Endothelial cell of umbilical vein (primary cell): ENCODE measurements at regions not wholly inside any gene's neighbourhood (a gene's known extent, or its start where the extent isn't known, plus 50 kb on each side); places are given as distances from the start of the nearest gene placed in this dataset.

Experiments
- BruUV-seq: library from RNA; stranded (reverse); fragments of 400-500 nt; replicated peaks from 2 replicates; lab custom pipeline; 2021; lab: Mats Ljungman, UMichigan
- CTCF ChIA-PET: fragments of 300-600, 350-600 bp; sonication (Branson Sonifier 250); formaldehyde crosslinking; loops from one replicate; lab custom pipeline; 2021; ENCODE audit warnings: antibody characterized with exemption, inconsistent platforms; lab: Charles Lee
- POLR2A ChIA-PET: fragments of 300-600, 350-600 bp; sonication (Branson Sonifier 250); formaldehyde crosslinking; loops from one replicate; lab custom pipeline; 2021; ENCODE audit warnings: antibody characterized with exemption, inconsistent platforms; lab: Charles Lee
- DNase-seq: peaks from one replicate; pipeline ENCODE4 v3.0.0-alpha.2; 2011; ENCODE audit warnings: low read depth, low spot score
- FAIRE-seq: peaks from 2 replicates; lab custom pipeline; 2011; peaks lifted over from hg19 to GRCh38; lab: Jason Lieb, UNC
- H2AFZ ChIP-seq: 2 replicates; pipeline ENCODE4 v1.6.0; 2012; ENCODE audit warnings: low read depth, low read length, control low read depth, inconsistent platforms
- H3K27ac ChIP-seq: 2 replicates; pipeline ENCODE4 v1.5.1; 2011; ENCODE audit warnings: low read depth, mild to moderate bottlenecking, control low read depth, low read length, moderate library complexity; ENCODE audit not compliant: insufficient read depth
- H3K27me3 ChIP-seq, 2 experiments: 2 replicates each; pipeline versions ENCODE4 v1.6.0 to v1.6.1; 2011; ENCODE audit warnings: low read length in 2 of 2, mixed read lengths in 1 of 2; ENCODE audit not compliant: control insufficient read depth in 2 of 2, insufficient read depth in 2 of 2
- H3K36me3 ChIP-seq, 2 experiments: 2 replicates in 1 of 2; 3 replicates in 1 of 2; pipeline ENCODE4 v1.5.1; 2011; ENCODE audit warnings: low read length in 2 of 2, mild to moderate bottlenecking in 1 of 2, moderate library complexity in 1 of 2; ENCODE audit not compliant: control insufficient read depth in 2 of 2, insufficient read depth in 2 of 2; ENCODE audit errors: extremely low read depth in 1 of 2
- H3K4me1 ChIP-seq: 3 replicates; pipeline ENCODE4 v1.5.1; 2011; ENCODE audit warnings: mild to moderate bottlenecking, low read length; ENCODE audit not compliant: control insufficient read depth, insufficient read depth; ENCODE audit errors: extremely low read depth
- H3K4me2 ChIP-seq: 2 replicates; pipeline ENCODE4 v1.6.1; 2011; ENCODE audit warnings: low read length, control low read depth, mixed read lengths; ENCODE audit not compliant: insufficient read depth
- H3K4me3 ChIP-seq, 3 experiments: fragments of 200-600 bp in 1 of 3; sonication (generic), shearing (Covaris generic) in 1 of 3; replicated peaks in 1 of 3; 2 replicates each; pipeline ENCODE4 v1.5.1; 2011 to 2016; ENCODE audit warnings: control low read depth in 3 of 3, low read length in 3 of 3, mild to moderate bottlenecking in 2 of 3, inconsistent platforms in 1 of 3, low read depth in 1 of 3, moderate library complexity in 1 of 3; ENCODE audit not compliant: insufficient read depth in 1 of 3
- H3K79me2 ChIP-seq: 2 replicates; pipeline ENCODE4 v1.6.0; 2012; ENCODE audit warnings: low read length, inconsistent platforms; ENCODE audit not compliant: control insufficient read depth, insufficient read depth
- H3K9ac ChIP-seq: replicated peaks from 2 replicates; pipeline ENCODE3; 2011; ENCODE audit warnings: low read length, control low read depth; ENCODE audit not compliant: insufficient read depth; ENCODE audit errors: extremely low read depth
- H3K9me1 ChIP-seq: replicated peaks from 3 replicates; pipeline ENCODE4 v1.6.0; 2011; ENCODE audit warnings: mild to moderate bottlenecking, low read length; ENCODE audit not compliant: control insufficient read depth, insufficient read depth; ENCODE audit errors: extremely low read depth
- H3K9me3 ChIP-seq: replicated peaks from 2 replicates; pipeline ENCODE4 v1.5.1; 2012; ENCODE audit warnings: low read length, inconsistent platforms; ENCODE audit not compliant: control insufficient read depth, insufficient read depth
- H4K20me1 ChIP-seq: replicated peaks from 2 replicates; pipeline ENCODE3; 2011; ENCODE audit warnings: mild to moderate bottlenecking, low read length; ENCODE audit not compliant: control insufficient read depth, insufficient read depth; ENCODE audit errors: extremely low read depth
- CTCF ChIP-seq, 2 donors: IDR thresholded peaks; 1 replicate in 1 of 2; 2 replicates in 1 of 2; pipeline ENCODE4 v1.5.1; 2011; ENCODE audit warnings: low read length in 2 of 2, mild to moderate bottlenecking in 2 of 2, moderate library complexity in 2 of 2, control low read depth in 1 of 2, inconsistent platforms in 1 of 2, low read depth in 1 of 2; ENCODE audit not compliant: insufficient read depth in 1 of 2; ENCODE audit errors: extremely low read depth in 1 of 2
- EZH2 ChIP-seq: IDR thresholded peaks from 2 replicates; pipeline ENCODE4 v1.6.1; 2012; ENCODE audit warnings: borderline replicate concordance, low read depth, mild to moderate bottlenecking, moderate library complexity, low read length, inconsistent platforms; ENCODE audit not compliant: severe bottlenecking
- FOS ChIP-seq: IDR thresholded peaks from 2 replicates; pipeline ENCODE4 v1.6.1; 2011; ENCODE audit warnings: mild to moderate bottlenecking, low read length, moderate library complexity, borderline replicate concordance; ENCODE audit not compliant: insufficient read depth
- GATA2 ChIP-seq: IDR thresholded peaks from 2 replicates; pipeline ENCODE4 v1.7.0; 2011; ENCODE audit warnings: low read depth, mild to moderate bottlenecking, moderate library complexity, mixed read lengths, low read length; ENCODE audit not compliant: insufficient read length, insufficient read depth
- JUN ChIP-seq: IDR thresholded peaks from 2 replicates; pipeline ENCODE4 v1.6.1; 2011; ENCODE audit warnings: borderline replicate concordance, low read depth; ENCODE audit not compliant: insufficient read length, insufficient read depth
- MAX ChIP-seq: IDR thresholded peaks from 2 replicates; pipeline ENCODE4 v1.6.1; 2011; ENCODE audit not compliant: insufficient read depth, insufficient read length
- MYC ChIP-seq: IDR thresholded peaks from one replicate; pipeline ENCODE4 v1.6.1; 2011; ENCODE audit warnings: mild to moderate bottlenecking, low read depth, low read length
- POLR2A ChIP-seq: IDR thresholded peaks from 2 replicates; pipeline ENCODE4 v1.6.1; 2012; ENCODE audit warnings: low read depth, mild to moderate bottlenecking, control low read depth, low read length
- POLR2AphosphoS5 ChIP-seq: IDR thresholded peaks from 2 replicates; pipeline ENCODE4 v1.6.1; 2012; ENCODE audit warnings: low read depth, mild to moderate bottlenecking, control low read depth, low read length, moderate library complexity; ENCODE audit not compliant: insufficient read depth
- dilution Hi-C: fragments of 300-500 bp; cut with MboI; formaldehyde crosslinking; loops from one replicate; pipeline ENCODE4 v1.15.0; 2019; ENCODE audit warnings: low sequenced_read_pairs; ENCODE audit not compliant: extremely low pct_ligation_motif_present
- intact Hi-C: fragments of 100-400 bp; cut with micrococcal nuclease; formaldehyde crosslinking; loops from one replicate; pipeline ENCODE4 v1.10.0; 2022

- dilution Hi-C loops (no loop called here), intact Hi-C loops (loop anchor here (10.0 kb wide), 1 partner anchor 215 kb away; no protein-coding TSS in a partner anchor)
- Histone ChIP-seq H3K27me3 (no peaks in the 10 kb centered on the region), H3K9me1 (no peaks in the 10 kb centered on the region), H2AFZ (no peak overlapping the region), H3K4me3 (no peak overlapping the region), H3K79me2 (no peaks in the 10 kb centered on the region), H3K9me3 (no peaks in the 10 kb centered on the region), H3K9ac (no peak overlapping the region), H3K4me1 (no peaks in the 10 kb centered on the region), H3K36me3 (no peaks in the 10 kb centered on the region), H3K27ac (no peak overlapping the region), H3K4me2 (no peak overlapping the region), H4K20me1 (no peaks in the 10 kb centered on the region)
- ChIA-PET POLR2A (no interaction called here), CTCF (no interaction called here)
- DNase-seq (no peak), FAIRE-seq (no peak)
- TF ChIP-seq MYC (no peak), POLR2A (no peak), FOS (no peak), GATA2 (no peak), JUN (no peak), EZH2 (no peak), CTCF (IDR thresholded peaks at IDR 0.05; ENCODE audit: extremely low read depth in 1 of 2, insufficient read depth in 1 of 2, low read depth in 1 of 2, low read length in 2 of 2) (no peak), POLR2AphosphoS5 (no peak), MAX (no peak)
- no TSS peak for BruUV-seq
Observed at GRCh38 chr2:238589591-238590460, 163.1 kb downstream of the ASB1 start.
